Fibroblast of skin of left quadriceps (primary cell): ENCODE measurements at regions not wholly inside any gene's neighbourhood (a gene's known extent, or its start where the extent isn't known, plus 50 kb on each side); places are given as distances from the start of the nearest gene placed in this dataset.
A peak's percentile ranks its signal among the peaks of the same experiment; 100 is the strongest.

ENCODE experiments used
- DNase-seq, 2 experiments: peaks; one replicate each; pipeline ENCODE4 v3.0.0-alpha.2; 2013; ENCODE audit warnings: low read depth in 2 of 2

- DNase-seq, result no peak
These were observed 76.4 kb downstream of the RHOB start for GRCh38 chr2:20523073-20523798.

GRCh38 chr2:20523799-20524187 is 76.9 kb downstream of the RHOB start:
- no peak for DNase-seq

- DNase-seq, result no peak
These were observed 77.7 kb downstream of the RHOB start for GRCh38 chr2:20524412-20525040.

- peak; percentile 36 to 37 for DNase-seq
These were observed 78.5 kb downstream of the RHOB start for GRCh38 chr2:20525041-20526035.

GRCh38 chr2:20526160-20526559 is 79.3 kb downstream of the RHOB start:
- DNase-seq, result peak; percentile 43 to 47

- DNase-seq, result no peak
These were observed 79.8 kb downstream of the RHOB start for GRCh38 chr2:20526708-20527107.

- no peak for DNase-seq
These were observed 81.8 kb downstream of the RHOB start for GRCh38 chr2:20528713-20529112.

- DNase-seq, result no peak
These were observed 83.6 kb downstream of the RHOB start for GRCh38 chr2:20530520-20530919.

GRCh38 chr2:20531633-20532262 is 84.9 kb downstream of the RHOB start:
- no peak for DNase-seq

GRCh38 chr2:20532634-20533437 is 86.0 kb downstream of the RHOB start:
- DNase-seq, result no peak

GRCh38 chr2:20533993-20534622 is 87.2 kb downstream of the RHOB start:
- no peak for DNase-seq

GRCh38 chr2:20534913-20535801 is 88.3 kb downstream of the RHOB start:
- DNase-seq, result no peak

GRCh38 chr2:20536619-20537422 is 89.9 kb downstream of the RHOB start:
- no peak for DNase-seq

GRCh38 chr2:20537423-20538307 is 90.8 kb downstream of the RHOB start:
- DNase-seq, result no peak

- no peak for DNase-seq
These were observed 91.6 kb downstream of the RHOB start for GRCh38 chr2:20538308-20539132.

- DNase-seq, result no peak
These were observed 92.4 kb downstream of the RHOB start for GRCh38 chr2:20539133-20539719.
